ENCODE measurements at regions not wholly inside any gene's neighbourhood (a gene's known extent, or its start where the extent isn't known, plus 50 kb on each side); places are given as distances from the start of the nearest gene placed in this dataset.

DNA sequence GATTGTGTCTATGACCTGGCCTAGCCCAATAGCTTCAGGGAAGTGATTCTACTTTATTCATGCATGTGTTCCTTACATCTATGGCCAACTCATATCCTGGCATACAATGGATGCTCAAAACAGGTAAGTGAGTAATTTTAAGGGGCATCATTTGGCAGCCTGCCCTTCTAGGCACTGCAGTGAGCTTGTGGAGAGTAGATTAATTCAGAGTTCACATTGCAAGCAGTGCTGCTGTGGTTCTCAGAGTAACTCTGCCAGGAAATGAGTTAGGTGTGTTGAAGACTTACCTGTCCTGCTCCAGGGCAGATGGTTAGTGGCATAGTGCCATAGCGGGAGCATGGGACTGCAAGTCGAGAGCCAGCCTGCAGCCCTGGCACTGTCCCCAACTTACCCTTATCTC, 158.0 kb downstream of the SCP2D1 start:
- no peak for DNase-seq

DNA sequence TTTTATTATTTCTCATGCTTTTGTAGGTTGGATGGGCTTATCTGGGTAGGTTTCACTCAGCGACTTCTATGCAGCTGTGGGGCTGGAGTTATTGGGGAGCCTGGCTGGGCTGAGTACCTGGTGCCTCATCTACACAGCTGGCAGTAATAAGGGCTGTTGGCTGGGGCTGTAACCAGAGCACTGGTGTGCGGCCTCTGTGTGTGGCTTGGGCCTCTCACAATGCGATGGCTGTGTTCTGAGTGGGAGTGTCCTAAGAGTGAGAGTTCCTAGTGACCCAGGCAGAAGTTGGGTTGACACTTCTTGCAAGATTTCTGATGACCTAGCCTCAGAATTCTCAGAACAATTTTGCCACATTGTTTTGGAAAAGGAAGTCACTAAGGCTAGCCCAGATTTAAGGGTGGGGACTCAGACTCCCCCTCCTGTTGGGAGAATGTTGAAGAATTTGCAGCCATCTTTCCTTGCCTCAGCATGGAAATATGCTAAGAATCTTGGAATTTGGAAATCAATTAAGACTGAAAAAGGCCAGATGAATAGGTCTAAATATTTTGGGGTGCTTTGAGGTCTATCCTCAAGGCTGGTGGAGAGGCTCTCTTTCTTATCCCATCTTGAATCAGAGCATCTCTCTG, 158.8 kb downstream of the SCP2D1 start:
- no peak for DNase-seq

DNA sequence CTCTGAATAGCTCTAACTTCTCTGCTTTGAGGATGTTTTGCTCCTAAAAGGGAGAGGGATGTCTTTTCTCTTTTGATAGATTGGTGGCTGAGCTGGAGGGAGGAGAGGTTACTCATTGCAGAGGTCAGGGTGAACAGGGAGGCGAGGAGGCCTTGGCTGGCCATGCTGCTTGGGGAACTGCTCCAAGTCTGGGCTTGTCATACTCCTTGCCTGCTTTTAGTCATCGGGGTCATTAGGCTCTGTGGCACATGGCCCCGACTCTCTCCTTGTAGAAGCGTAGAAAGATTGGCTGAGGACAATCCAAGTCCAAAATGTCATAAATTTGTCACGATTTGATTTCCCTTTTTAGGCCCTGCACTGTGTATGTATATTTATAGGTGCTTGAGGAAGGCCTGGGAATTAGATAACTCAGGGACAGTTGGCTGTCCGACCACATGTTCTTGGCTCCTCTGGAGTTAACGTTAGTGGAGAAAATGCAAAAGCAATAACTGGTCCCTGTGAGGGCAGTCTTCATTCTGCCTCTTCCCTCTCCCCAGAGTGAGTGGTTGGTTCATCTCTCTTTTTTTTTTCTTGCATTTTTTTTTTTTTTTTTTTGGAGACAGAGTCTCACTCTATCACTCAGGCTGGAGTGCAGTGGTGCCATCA, 160.1 kb downstream of the SCP2D1 start:
- no peak for DNase-seq

DNA sequence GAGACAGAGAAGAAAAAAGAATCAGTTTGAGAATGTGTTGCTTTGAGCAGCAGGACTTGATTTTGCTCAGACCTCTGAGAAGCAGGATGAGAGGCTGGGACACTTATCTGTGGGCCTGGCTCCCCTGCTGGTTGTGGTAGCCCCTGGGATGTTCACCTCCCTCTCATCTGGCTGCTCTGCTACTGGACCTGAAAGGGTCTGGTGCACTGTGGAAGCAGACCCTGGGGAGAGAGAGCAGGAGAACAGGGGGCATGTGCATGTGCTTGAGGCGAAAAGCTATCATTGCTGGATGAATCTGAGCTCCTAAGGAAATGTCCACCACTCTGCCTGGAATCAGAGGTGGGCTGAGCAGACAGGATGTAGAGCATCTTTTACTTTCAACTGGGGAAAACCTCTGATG, 161.1 kb downstream of the SCP2D1 start:
- no peak for DNase-seq

DNA sequence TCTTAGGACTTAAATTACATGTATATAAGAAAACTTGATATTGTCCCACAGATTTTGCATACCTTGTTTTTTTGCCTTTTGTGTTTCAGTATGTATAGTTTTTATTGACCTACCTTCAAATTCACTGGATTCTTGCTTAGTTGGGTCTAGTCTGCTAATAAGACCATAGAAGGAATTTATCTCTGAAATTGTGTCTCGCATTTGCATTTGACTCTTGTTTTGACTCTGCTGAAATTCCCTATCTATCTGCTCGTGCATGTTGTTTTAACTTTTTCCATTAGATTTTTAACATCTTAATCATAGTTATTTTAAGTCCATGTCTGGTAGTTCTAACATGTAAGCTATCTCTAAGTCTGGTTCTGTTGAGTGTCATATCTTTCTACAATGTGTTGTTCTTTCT, 163.9 kb downstream of the SCP2D1 start:
- DNase-seq: no peak

DNA sequence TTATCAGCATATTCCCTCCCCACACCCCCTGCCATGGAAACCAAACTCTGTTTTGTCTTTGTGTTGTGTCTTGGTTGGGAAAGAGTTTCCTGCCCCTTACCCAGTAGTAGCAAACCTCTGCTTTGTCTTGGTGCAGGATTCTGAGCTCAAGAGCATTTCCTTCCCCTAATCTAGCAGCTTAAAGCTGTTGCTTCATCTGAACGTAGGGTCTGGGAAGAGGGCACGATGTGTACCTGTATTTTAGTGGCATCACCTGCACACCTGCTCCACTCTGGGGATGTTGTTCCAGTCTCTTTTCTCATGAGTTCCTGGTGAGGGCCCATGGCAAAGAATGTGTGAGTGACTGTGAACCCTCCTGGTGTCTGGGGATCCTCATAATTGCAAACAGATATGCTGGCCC, 164.7 kb downstream of the SCP2D1 start:
- DNase-seq: no peak

DNA sequence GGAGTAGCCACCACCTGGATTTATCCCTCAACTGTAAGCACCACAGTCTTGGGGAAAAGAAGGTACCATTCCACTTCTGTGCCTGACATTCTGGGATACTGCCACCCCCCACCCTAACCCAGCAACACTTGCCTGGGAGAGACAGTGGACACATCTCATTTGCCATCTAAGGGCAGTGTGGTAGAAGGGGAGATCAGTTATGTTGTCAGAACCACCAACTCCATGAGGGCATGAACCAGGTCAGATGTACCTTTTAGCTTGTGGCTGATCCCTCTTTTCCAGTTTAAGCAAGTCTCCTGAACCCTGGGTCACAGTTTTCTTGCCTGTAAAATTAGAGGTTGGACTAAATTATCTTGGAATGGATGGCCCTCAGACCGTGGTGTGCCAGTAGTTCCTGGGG, 165.5 kb downstream of the SCP2D1 start:
- DNase-seq: no peak

DNA sequence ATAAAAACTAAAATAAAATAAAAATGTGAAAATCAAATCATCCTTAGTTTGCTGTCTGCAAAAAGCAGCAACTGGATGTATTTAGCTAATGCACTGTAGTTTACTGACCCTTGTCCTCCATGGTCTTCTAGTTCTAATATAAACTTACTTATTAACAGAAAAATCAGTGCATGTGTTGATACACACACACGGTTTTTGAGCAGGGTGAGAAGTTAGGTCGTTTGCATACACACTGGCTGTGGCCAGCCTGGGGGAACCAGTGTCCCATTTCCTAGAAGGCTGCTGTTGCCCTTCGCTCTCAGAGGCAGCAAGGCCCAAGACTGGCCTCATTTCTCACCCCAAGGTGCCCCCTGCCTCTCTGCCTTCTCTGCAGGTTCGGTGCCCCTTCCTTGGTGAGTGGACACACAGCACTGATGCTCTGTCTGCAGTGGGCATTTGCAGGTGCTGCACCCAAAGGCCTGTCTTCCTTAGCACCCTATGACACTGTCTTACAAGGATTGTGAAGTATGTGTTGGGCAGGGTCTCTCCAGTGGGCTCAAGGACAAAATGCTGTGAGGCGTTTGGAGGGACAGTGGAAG, 168.5 kb downstream of the SCP2D1 start:
- DNase-seq: no peak

DNA sequence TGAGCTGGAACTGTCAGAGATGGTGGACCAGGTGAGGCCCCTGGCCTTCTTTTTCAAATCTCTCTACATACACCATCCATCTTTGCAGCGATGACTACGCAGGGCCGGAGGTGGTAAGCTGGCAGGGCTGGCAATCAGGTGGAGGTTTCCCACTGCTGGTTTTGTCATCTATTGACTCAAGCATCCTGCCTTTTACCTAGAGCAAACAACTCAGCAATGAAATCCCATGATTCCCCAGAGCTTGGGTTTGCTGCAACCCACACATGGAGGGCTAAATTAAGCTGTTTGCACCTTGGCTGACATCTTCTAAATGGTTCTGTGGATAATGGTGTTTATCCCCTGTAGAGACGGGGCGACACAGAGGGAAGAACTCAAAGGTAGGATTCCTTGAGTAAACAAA, 170.2 kb downstream of the SCP2D1 start:
- no peak for DNase-seq

DNA sequence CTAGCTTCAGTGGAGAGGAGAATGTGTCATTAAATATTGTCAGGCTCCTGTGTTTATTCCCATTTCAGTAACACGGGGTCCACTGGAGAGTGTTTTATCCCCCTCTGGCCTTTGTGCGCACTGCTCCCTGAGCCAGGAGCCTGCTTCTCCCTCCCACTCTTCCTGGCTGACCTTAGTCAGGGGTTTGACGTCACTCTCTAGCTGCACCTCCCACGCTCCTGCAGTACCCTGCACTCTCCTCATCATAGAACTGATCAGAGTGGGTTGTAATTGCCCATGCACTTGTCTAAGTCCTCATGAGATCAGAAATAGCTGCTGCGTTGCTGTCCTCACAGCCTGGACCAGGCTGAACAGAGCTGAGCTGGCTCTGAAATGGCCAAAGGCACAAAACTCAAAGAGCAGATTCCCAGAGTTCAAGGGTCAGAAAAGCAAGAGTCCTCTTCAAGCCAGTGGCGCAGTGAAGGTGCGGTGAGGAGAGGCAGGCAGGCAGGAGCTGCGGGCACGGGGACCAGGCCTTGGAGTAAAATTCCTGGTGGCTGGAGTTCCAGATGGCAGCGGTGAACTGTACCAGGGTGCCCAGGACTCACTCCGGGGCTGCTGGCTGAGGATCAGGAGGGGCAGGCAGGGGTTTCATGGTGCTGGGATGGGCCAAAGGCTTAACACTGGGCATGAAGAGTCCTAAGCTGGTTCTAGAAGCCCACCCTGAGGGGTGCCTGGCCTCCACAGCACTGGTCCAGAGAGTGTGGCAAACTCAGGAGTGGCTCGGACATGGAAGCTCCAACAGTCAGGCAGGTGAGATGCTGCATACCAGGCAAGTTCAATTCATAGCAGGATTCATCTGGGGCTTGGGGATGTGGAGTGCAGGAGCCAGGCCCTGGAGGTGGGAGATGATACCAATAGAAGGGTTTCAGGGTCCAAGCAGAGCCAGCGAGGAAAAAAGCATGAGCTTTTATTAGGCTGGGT, 170.9 kb downstream of the SCP2D1 start:
- DNase-seq: peak; percentile 5

DNA sequence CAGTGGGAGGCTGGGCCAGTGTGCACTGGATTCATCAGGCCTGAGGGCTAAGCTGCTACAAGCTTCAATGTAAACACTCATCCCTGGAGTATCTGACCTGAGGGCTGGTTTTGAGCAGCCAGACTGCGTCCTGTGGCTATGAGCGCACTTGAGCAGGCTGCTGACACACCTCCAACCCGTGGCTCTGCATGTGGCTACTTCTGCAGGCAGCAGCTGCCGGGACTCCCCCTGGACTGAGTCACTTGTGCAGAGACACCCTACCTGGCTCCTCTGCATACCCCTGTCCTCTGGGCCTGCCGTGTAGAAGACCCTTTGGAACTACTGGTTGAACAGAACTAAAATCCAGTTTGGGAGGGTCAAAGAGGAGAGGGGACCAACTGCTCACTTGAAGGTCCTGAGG, 172.0 kb downstream of the SCP2D1 start:
- DNase-seq: no peak

DNA sequence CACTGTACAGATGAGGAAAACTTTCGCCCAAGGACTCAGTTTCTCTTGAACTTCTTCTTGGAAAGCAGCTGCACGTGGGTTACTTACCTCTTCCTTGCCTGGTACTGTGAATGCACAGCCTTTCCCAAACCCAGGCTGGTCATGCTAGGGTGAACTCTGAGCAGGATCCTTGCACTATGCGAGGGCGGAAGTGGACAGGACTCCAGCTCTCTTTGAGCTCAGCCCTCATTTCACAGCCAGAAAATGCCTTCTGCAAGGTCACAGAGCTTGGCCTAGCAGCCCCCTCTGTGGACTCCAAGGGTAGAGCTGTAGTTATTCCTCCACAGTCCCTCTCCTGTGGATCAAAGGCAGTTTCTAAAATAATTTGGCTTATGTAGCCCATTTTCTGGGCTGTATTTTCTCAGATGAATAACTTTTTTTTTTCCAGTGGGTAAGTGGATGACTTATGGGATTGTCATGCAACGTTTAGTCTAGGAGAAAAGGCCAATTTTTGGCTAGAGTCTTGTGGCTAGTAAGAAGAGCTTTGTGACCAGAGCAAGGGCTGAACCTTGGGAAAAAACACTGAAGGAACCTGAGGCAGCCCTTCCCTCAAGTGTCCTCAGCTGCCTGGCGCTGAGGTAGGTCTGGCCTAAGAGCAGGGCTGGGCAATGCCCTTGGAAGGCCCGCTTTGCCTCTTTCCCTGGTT, 172.7 kb downstream of the SCP2D1 start:
- DNase-seq: no peak

DNA sequence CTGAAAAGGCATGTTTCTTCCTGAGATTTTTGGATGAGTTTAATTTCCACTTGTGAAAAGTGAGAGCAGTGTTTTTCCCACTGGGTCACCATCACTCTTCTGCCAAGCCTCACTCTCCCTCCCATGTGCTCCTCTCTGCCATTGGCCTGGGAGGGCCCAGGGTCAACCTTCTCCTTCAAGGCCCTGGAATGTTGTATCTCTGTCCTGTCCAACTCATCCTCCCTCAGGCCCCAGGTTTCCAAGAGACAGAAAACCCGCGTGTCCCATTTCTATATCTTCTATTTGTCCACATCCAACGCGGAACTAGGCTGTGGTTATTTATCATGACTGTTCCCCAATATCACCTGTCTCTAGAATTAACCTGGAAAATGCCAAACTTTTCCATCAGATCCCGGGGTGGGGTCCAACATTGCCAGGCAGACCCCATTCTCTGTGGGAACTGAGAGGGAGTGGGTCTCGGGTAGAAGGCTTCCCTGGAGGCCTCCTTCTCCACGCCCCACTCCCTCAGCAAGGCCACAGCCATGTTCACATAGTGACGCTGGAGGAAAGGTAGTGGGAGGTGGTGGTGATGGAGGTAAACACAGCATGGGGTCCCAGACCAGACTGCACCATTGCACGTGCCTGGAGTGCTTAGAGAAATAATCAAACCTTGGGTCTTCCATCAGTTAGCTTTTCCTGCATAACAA, 173.5 kb downstream of the SCP2D1 start:
- DNase-seq: no peak

DNA sequence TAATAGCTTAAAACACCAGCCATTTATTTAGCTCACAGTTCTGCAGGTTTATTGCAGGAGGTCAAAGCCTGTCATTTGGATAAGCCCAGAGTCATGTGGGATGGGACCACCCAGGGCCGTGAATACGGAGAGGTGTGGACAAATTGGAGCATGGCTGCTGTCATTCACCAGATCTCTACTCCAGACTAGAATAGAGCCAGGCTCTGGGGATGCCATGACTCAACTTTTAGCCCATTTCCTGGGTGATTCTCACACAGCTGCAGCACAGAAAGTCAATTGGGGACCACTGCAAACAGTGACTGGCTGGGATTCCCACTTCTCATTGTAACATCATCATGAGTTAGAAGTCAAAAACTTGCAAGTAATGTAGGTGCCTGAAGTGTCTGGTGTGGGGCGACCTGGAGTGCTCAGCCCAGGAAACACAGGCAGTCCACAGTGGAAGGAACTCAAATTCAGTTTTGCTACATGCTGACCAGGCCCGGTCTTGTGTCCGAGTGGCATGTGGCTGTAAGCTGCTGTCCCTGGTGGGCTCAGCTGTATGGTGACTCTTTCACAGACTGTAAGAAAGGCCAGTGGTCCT, 174.3 kb downstream of the SCP2D1 start:
- no peak for DNase-seq

DNA sequence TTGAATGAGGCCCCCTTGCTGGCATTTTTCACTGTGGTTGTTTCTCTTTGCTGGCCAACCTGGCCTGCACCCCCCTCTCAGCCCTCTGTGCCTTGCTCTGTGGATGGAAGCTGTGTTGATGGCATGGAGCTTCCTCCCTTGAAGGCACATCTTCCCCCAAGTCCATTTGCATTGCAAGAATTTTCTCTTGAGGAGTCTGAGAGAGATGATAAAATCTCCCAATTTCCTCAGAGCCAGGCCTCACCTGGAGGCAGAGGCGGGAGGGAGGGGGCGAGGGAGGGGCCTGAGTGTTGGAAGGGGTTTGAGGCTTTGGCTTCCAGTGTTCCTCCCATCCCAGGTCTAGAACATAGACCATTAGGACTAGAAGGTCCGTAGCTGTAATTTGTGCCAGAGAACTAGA, 175.1 kb downstream of the SCP2D1 start:
- DNase-seq: no peak

DNA sequence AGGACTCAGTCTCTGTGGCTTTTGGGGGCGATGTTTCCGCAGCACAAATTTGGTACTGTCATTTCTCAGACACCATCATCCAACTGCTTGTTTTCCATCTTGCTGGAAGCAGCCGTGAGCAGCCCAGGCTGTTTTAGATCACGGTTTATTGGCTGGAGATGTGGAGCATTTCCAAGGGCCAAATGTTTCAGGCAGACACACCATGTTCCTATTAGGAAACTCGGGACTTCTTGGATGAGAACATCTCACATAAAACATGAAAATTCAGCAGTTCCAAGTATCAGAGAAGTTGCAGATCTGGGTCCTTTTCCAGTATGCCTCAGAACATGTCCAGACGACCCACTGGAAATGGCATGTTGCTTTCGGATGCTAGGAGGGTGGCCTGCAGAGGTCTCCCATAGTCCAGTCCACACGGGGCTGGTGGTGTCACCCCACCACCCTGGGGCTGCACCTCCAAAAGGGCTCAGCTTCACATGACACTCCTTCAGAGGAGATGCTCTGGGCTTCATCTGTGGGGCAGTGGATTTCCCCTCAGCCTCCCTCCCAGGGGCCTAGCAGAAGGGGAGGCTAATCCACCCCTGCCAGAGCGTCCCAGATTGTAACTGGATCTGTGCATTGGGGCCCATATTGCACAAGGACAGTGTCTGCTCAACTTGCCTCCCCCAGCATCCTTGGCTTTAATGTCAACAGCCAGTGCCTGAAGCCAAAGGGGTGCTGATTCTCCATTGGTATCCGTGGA, 176.3 kb downstream of the SCP2D1 start:
- no peak for DNase-seq

DNA sequence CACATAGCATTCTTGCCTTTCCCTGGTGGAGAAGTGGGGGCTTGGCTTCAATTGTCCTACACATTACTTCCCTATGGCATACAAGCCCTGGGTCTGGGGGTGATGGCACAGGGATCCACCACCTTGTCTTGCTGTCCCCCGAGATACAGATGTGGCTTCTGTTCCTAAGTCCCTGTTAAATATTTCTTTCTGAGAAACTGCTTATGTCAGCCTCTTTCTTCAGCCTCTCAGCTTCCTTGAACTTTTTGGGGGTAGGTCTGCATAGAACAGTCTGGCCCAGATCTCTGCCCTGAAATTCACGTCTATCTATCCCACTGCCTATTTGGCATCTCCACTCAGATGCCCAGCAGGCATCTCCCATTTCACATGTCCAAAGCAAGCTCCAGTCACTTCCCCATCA, 177.4 kb downstream of the SCP2D1 start:
- no peak for DNase-seq

DNA sequence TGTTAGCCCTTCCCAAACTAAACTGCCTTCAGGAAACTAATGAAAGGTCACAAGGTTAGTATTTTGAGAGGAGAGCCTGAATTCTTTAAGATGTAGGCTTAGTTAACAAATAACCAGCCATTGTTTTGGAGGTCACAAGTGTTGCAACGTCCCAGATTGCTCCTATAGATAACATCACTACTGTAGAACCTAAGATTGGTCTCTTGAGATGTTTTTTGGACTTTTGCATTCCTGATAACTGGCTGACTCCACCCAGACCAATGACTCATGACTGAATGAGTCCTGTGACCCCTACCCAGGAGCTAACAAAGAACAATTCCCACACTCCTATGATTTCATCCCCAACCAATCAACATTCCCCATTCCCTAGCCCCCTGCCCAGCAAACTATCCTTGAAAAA, 178.8 kb downstream of the SCP2D1 start:
- DNase-seq: no peak

DNA sequence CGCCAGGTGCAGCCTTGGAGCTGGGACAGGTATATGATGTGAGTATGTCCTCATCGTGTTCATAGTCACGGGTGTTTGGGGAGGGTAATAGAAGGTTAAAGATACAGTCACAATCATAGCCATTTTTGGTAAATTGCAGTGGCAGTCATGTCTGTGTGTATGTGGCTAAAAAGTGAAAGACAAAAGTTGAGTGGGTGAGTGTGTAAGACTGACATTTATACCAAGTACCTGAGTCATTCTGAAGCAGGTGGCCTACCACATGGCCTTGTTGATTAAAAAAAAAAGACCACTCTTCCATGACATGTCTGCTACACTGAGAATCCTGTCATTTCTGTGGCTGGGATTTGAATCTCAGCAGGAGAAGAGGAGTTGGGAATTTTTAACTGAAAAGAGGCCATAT, 181.9 kb downstream of the SCP2D1 start:
- DNase-seq: no peak

DNA sequence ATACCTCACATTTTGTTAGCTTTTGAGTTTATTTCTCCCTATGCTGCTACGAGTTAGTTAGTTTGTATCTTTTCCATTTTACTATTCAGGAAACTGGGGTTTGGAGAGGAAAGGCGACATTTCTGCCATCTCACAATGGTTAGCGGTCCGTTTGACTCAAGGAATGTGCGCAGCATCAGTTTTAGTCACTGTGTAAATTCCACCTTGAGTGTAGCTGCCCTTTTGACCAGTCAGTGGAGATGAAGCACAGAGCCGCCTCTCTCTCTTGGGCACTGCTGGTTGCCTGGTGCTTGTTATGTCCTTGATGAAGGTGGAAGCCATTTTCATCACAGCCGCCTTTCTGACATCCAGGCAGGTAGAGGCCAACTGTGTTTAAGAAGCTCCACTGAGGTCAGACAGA, 185.5 kb downstream of the SCP2D1 start:
- no peak for DNase-seq

DNA sequence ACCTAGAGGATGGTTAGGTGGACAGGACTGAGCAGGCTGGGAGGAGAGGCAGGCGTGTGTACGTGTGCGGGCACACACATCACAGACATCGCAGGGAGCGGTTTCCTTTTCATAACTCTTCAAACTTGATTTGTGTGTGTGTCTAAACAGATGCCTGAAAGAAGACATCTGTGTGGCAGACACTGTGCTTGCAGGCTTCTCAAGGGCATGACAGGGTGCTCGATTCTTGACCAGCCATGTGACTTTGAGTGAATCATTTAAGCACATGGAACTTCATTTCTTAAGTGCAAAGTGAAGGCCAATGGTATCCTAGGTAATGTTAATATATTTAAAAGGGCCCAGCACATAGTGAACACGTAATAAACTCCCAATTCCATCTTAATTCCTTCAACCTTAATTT, 186.5 kb downstream of the SCP2D1 start:
- no peak for DNase-seq
